Retinal pigment epithelial cell (primary cell): ENCODE measurements at regions not wholly inside any gene's neighbourhood (a gene's known extent, or its start where the extent isn't known, plus 50 kb on each side); places are given as distances from the start of the nearest gene placed in this dataset.

Experiments used
- DNase-seq: peaks from one replicate; pipeline ENCODE4 v3.0.0-alpha.2; 2010; ENCODE audit warnings: low read depth
- H3K4me3 ChIP-seq: 2 replicates; pipeline ENCODE4 v1.5.1; 2011; ENCODE audit warnings: mild to moderate bottlenecking, low read length, control low read depth, moderate library complexity
- CTCF ChIP-seq: conservative IDR thresholded peaks from 2 replicates; pipeline ENCODE4 v1.5.1; 2011; ENCODE audit warnings: low read depth, low read length, control low read depth, inconsistent platforms

DNA sequence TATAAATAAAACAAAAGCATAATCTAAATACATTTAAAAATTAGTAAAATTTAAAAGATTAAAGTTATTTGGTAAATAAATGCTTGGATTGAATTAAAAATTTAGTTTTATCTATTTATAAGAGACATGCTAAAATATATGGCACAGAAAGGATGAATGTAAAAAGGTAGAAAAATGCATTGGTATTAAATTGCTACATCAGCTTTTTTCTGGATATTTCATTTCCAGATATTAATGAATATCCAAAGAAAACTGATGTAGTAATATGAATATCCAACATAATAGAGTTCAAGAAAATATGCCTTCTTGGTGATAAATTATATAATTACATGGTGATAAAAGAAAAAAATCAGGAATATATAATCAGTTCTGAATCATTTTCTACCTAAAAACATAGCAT lies 1743.9 kb downstream of the RPA4 start:
- TF ChIP-seq CTCF: no peak
- DNase-seq: no peak
- no peak overlapping the region for H3K4me3 ChIP-seq

DNA sequence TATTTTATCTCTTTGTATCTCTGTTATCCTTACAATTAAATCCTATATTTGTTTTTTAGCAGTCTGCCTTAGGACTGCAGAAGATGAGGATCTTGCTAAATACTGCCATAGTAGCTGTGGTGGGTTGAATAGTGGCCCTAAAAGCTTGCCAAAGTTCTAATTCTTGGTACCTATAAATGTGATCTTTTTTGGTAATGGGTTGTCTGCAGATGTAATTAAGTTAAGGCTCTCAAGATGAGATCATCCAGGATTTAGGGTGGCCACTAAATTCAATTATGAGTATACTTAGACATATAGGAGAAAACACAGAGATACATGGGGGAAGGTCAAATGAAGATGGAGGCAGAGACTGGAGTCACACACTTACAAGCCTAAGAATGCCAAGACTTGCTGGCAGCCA lies 1753.7 kb downstream of the RPA4 start:
- TF ChIP-seq CTCF: no peak
- H3K4me3 ChIP-seq: no peak overlapping the region
- DNase-seq: no peak

DNA sequence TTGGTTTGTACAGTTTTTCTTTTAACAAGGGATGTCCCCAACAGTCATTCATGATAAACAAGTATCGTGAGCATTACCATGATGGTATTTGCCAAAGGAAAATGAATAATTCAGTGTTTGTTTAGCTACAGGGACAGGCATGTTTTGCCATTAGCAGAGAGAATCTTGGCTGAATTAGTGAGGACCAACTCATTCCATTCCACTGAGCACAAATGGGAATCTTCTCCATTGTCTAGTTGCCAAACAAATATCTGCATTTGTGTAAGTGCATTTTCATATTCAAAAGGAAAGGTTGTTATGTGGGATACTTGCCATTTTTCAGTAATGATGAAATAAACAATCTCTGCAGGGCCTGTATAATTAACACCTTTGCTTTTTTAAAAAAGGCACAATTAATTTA lies 1762.6 kb downstream of the RPA4 start:
- no peak for DNase-seq
- no peak overlapping the region for H3K4me3 ChIP-seq
- TF ChIP-seq CTCF: no peak

DNA sequence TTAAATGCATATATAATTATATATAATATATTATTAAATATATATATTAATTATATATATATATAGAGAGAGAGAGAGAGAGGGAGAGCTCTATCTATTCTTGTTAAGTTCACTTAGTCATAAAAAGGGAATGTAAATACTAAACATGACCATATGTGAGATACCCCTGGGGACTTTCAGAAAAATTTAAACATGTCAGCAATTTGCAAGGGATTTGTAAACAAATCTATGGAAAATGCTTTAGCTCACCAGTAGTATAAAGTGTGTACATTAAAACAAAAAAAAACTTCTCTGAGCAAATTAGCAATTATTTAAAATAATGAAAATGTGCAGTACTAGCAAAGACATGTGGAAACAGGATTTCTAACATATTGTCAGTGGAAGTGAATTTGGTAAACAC lies 1755.5 kb downstream of the PCDH19 start:
- no peak for TF ChIP-seq CTCF
- H3K4me3 ChIP-seq: no peak overlapping the region
- no peak for DNase-seq
